Uterus (tissue), 3 donors: ENCODE measurements at regions not wholly inside any gene's neighbourhood (a gene's known extent, or its start where the extent isn't known, plus 50 kb on each side); places are given as distances from the start of the nearest gene placed in this dataset.

Experiments used
- DNase-seq, 2 donors: peaks; one replicate each; pipeline ENCODE4 v3.0.0-alpha.2; 2019 to 2020
- H3K27ac ChIP-seq, 2 donors: fragments of 200-600 bp; sonication (generic); 1 replicate in 1 of 2; 2 replicates in 1 of 2; pipeline ENCODE4 v1.5.1; 2016 to 2018
- H3K27me3 ChIP-seq, 2 donors: fragments of 200-600 bp; sonication (generic); one replicate each; pipeline ENCODE4 v1.5.1; 2018 to 2019; ENCODE audit warnings: control low read depth in 1 of 2
- H3K36me3 ChIP-seq, 2 donors: fragments of 200-600 bp; sonication (generic); one replicate each; pipeline ENCODE4 v1.5.1; 2019; ENCODE audit warnings: control low read depth in 1 of 2
- H3K4me1 ChIP-seq, 2 donors: fragments of 200-600 bp; sonication (generic); one replicate each; pipeline ENCODE4 v1.5.1; 2018 to 2019; ENCODE audit warnings: control low read depth in 1 of 2
- H3K4me3 ChIP-seq, 2 donors: fragments of 200-600 bp; sonication (generic); 1 replicate in 1 of 2; 2 replicates in 1 of 2; pipeline ENCODE4 v1.5.1; 2018 to 2019; ENCODE audit warnings: mild to moderate bottlenecking in 1 of 2
- H3K9me3 ChIP-seq, 2 donors: fragments of 200-600 bp; sonication (generic); one replicate each; pipeline ENCODE4 v1.5.1; 2019; ENCODE audit warnings: control low read depth in 1 of 2
- POLR2A ChIP-seq, 2 donors: fragments of 450-650 bp; IDR thresholded peaks; one replicate each; pipeline ENCODE4 v1.6.1; 2016; ENCODE audit warnings: antibody characterized with exemption in 2 of 2, mild to moderate bottlenecking in 1 of 2, moderate library complexity in 1 of 2
- intact Hi-C: fragments of 100-400 bp; cut with DNase I; formaldehyde crosslinking; loops from one replicate; pipeline ENCODE4 v1.15.1; 2023; ENCODE audit warnings: low total_unique reads
- TF ChIP-seq, protein P1 (sequence below), 4 experiments: fragments of 200-600 bp in 2 of 4; fragments of 450-650 bp in 2 of 4; sonication (generic) in 2 of 4; IDR thresholded peaks; one replicate each; pipeline ENCODE4 v1.5.1; 2016 to 2019; ENCODE audit warnings: antibody characterized with exemption in 4 of 4, mild to moderate bottlenecking in 2 of 4, moderate library complexity in 1 of 4
- donor health status: DM: yes; HTN: yes; CAD: no.

DNA sequence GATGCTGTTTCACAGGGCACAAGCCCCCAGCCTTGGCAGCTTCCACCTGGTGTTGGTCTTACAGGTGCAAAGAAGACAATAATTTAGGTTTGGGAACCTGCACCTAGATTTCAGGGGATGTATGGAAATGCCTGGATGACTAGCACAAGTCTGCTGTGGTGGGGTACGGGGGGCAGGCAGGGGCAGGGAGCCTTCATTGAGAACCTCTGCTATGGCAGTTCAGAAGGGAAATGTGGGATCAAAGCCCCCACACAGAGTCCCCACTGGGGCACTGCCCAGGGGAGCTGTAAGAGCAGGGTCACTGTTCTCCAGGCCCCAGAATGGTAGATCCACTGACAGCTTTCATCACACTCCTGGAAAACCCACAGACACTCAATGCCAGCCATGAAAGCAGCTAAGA, 686.5 kb downstream of the FAM181B start:
- TF ChIP-seq, protein P1, sequence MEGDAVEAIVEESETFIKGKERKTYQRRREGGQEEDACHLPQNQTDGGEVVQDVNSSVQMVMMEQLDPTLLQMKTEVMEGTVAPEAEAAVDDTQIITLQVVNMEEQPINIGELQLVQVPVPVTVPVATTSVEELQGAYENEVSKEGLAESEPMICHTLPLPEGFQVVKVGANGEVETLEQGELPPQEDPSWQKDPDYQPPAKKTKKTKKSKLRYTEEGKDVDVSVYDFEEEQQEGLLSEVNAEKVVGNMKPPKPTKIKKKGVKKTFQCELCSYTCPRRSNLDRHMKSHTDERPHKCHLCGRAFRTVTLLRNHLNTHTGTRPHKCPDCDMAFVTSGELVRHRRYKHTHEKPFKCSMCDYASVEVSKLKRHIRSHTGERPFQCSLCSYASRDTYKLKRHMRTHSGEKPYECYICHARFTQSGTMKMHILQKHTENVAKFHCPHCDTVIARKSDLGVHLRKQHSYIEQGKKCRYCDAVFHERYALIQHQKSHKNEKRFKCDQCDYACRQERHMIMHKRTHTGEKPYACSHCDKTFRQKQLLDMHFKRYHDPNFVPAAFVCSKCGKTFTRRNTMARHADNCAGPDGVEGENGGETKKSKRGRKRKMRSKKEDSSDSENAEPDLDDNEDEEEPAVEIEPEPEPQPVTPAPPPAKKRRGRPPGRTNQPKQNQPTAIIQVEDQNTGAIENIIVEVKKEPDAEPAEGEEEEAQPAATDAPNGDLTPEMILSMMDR (IDR thresholded peaks at IDR 0.05): no peak
- no peak for TF ChIP-seq POLR2A (IDR thresholded peaks at IDR 0.05)
- Histone ChIP-seq H3K9me3 (no peaks in the 10 kb centered on the region), H3K36me3 (no peaks in the 10 kb centered on the region), H3K4me3 (no peak overlapping the region), H3K27me3 (no peaks in the 10 kb centered on the region), H3K27ac (no peak overlapping the region), H3K4me1 (no peaks in the 10 kb centered on the region)
- intact Hi-C loops: no loop called here
- DNase-seq: no peak

DNA sequence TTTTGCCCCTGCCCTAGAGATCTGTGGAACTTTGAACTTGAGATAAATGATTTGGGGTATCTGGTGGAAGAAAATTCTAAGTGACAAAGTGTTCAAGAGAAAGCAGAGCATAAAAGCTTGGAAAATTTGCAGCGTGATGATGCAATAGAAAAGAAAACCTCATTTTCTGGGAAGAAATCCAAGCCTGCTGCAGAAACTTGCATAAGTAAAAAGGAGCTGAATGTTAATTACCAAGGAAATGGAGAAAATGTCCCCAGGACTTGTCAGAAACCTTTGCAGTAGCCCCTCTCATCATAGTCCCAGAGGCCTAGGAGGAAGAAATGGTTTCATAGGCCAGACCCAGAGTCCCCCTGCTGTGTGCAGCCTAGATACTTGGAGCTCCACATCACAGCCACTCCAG, 686.9 kb downstream of the FAM181B start:
- Histone ChIP-seq H3K36me3 (no peaks in the 10 kb centered on the region), H3K27me3 (no peaks in the 10 kb centered on the region), H3K27ac (no peak overlapping the region), H3K4me1 (no peaks in the 10 kb centered on the region), H3K9me3 (no peaks in the 10 kb centered on the region), H3K4me3 (no peak overlapping the region)
- intact Hi-C loops: no loop called here
- TF ChIP-seq, protein P1 (IDR thresholded peaks at IDR 0.05): no peak
- no peak for TF ChIP-seq POLR2A (IDR thresholded peaks at IDR 0.05)
- no peak for DNase-seq

DNA sequence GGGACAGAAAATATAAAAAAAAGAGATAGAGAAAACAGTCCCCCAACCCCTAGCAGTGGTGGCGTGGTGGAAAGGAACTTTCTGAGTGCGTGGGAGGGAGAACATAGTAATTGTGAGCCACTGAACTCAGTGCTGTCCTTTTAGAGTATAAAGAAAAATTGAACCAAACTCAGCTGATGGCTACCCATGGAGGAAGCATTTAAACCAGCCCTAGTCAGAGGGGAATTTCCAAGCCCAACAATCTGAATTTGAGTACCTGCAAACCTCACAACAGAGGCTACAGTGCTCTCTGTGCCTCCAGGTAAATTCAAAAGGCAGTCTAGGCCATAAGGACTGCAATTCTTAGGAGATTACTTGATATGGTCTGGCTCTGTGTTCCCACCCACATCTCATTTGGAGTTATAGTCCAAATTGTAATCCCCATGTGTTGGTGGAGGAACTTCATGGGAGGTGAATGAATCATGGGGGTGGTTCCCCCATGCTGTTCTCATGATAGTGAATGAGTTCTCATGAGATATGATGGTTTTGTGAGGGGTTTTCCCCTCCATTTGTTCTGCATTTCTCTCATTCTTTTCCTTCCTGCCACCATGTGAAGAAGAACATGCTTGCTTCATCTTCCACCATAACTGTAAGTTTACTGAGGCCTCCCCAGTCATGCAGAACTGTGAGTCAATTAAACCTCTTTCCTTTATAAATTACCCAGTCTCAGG, 687.8 kb downstream of the FAM181B start:
- Histone ChIP-seq H3K4me3 (no peak overlapping the region), H3K4me1 (no peaks in the 10 kb centered on the region), H3K27ac (no peak overlapping the region), H3K36me3 (no peaks in the 10 kb centered on the region), H3K9me3 (no peaks in the 10 kb centered on the region), H3K27me3 (no peaks in the 10 kb centered on the region)
- DNase-seq: no peak
- TF ChIP-seq, protein P1 (IDR thresholded peaks at IDR 0.05): no peak
- TF ChIP-seq POLR2A (IDR thresholded peaks at IDR 0.05): no peak
- intact Hi-C loops: no loop called here

DNA sequence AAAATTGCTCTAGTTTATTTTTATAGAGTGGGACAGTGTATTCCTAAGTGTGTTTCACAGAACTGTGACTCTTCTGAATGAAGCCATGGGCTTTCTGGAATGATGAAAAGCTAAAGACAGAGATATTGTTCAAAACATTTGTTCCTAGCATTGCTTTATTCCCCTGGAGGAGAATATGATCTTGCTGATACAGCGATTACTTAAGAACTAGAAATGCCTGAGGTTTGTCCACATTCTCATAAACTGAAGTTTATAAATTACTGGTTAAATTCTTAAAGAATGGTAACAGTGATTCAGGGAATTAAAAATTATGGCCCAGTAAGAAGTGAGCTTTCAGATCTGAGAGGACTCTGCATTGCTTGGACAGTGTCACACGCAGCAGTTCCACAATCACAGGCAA, 690.3 kb downstream of the FAM181B start:
- DNase-seq: no peak
- no peak for TF ChIP-seq POLR2A (IDR thresholded peaks at IDR 0.05)
- TF ChIP-seq, protein P1 (IDR thresholded peaks at IDR 0.05): no peak
- intact Hi-C loops: no loop called here
- H3K27me3 ChIP-seq: no peaks in the 10 kb centered on the region
- H3K27ac ChIP-seq: no peak overlapping the region
- H3K4me1 ChIP-seq: no peaks in the 10 kb centered on the region
- no peaks in the 10 kb centered on the region for H3K9me3 ChIP-seq
- H3K36me3 ChIP-seq: no peaks in the 10 kb centered on the region
- H3K4me3 ChIP-seq: no peak overlapping the region

DNA sequence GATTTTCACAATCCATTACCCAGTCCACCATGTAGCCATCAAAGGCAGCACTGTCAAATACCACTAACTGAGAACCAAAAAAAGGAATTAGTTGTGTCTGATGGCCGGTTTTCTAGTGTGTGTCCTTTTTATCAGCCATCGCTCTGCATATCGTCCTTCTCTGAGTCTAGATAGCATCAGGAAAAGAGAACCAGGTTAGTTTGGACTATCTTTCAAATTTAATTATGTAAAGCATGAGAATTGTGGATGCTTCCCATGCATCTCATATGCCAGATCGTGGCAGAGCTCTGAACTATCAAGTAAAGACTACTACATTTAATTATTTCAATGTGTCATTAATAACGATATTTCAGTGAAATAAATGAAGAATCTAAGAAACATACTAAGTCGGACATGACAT, 691.9 kb downstream of the FAM181B start:
- no peak overlapping the region for H3K27ac ChIP-seq
- no peaks in the 10 kb centered on the region for H3K36me3 ChIP-seq
- no peak overlapping the region for H3K4me3 ChIP-seq
- no peaks in the 10 kb centered on the region for H3K9me3 ChIP-seq
- no peaks in the 10 kb centered on the region for H3K4me1 ChIP-seq
- intact Hi-C loops: no loop called here
- TF ChIP-seq, protein P1 (IDR thresholded peaks at IDR 0.05): no peak
- TF ChIP-seq POLR2A (IDR thresholded peaks at IDR 0.05): no peak
- no peak for DNase-seq
- H3K27me3 ChIP-seq: no peaks in the 10 kb centered on the region
